Liver (tissue), 8 donors: ENCODE measurements at regions not wholly inside any gene's neighbourhood (a gene's known extent, or its start where the extent isn't known, plus 50 kb on each side); places are given as distances from the start of the nearest gene placed in this dataset.

Source experiments
- DNase-seq: peaks from one replicate; pipeline ENCODE4 v3.0.0-alpha.2; 2017; ENCODE audit warnings: low spot score
- H3K27ac ChIP-seq, 2 donors: one replicate each; pipeline ENCODE4 v1.7.0; 2013; ENCODE audit warnings: inconsistent platforms in 2 of 2, low read length in 2 of 2, control low read depth in 1 of 2, low read depth in 1 of 2, mild to moderate bottlenecking in 1 of 2
- H3K27me3 ChIP-seq, 4 donors: one replicate each; pipeline versions ENCODE4 v1.6.1 to v1.7.0; 2013; ENCODE audit warnings: low read length in 3 of 4, inconsistent platforms in 1 of 4, mild to moderate bottlenecking in 1 of 4, moderate library complexity in 1 of 4; ENCODE audit not compliant: control insufficient read depth in 4 of 4, insufficient read depth in 4 of 4
- H3K36me3 ChIP-seq, 4 donors: one replicate each; pipeline versions ENCODE4 v1.6.1 to v1.7.0; 2013; ENCODE audit warnings: low read length in 3 of 4, mild to moderate bottlenecking in 3 of 4, low read depth in 1 of 4, moderate library complexity in 1 of 4; ENCODE audit not compliant: control insufficient read depth in 4 of 4, insufficient read depth in 3 of 4
- H3K4me1 ChIP-seq, 4 donors: one replicate each; pipeline versions ENCODE4 v1.6.1 to v1.7.0; 2013; ENCODE audit warnings: low read length in 3 of 4, mild to moderate bottlenecking in 3 of 4, moderate library complexity in 1 of 4; ENCODE audit not compliant: control insufficient read depth in 4 of 4, insufficient read depth in 4 of 4
- H3K4me3 ChIP-seq, 3 donors: one replicate each; pipeline versions ENCODE4 v1.6.1 to v1.7.0; 2013; ENCODE audit warnings: low read length in 3 of 3, control low read depth in 1 of 3, low read depth in 1 of 3, mild to moderate bottlenecking in 1 of 3
- H3K9ac ChIP-seq, 2 donors: one replicate each; pipeline ENCODE4 v1.7.0; 2013; ENCODE audit warnings: low read length in 2 of 2, mild to moderate bottlenecking in 2 of 2, moderate library complexity in 2 of 2, control low read depth in 1 of 2, low read depth in 1 of 2
- H3K9me3 ChIP-seq, 4 donors: one replicate each; pipeline versions ENCODE4 v1.6.1 to v1.7.0; 2013; ENCODE audit warnings: low read length in 3 of 4; ENCODE audit not compliant: control insufficient read depth in 4 of 4
- EGR1 ChIP-seq, 2 donors: IDR thresholded peaks; 2 replicates each; pipeline ENCODE4 v1.6.1; 2016 to 2018; ENCODE audit warnings: antibody characterized with exemption in 2 of 2, low read depth in 2 of 2
- FOXA1 ChIP-seq: IDR thresholded peaks from 2 replicates; pipeline ENCODE4 v1.6.1; 2016; ENCODE audit warnings: antibody characterized with exemption
- GABPA ChIP-seq, 2 donors: IDR thresholded peaks in 1 of 2; conservative IDR thresholded peaks in 1 of 2; 2 replicates each; pipeline ENCODE4 v1.6.1; 2016; ENCODE audit warnings: antibody characterized with exemption in 2 of 2, mild to moderate bottlenecking in 1 of 2, moderate library complexity in 1 of 2
- HNF4A ChIP-seq, 2 donors: conservative IDR thresholded peaks; 2 replicates each; pipeline ENCODE4 v1.6.1; 2016; ENCODE audit warnings: antibody characterized with exemption in 2 of 2, mild to moderate bottlenecking in 2 of 2
- HNF4G ChIP-seq: IDR thresholded peaks from 2 replicates; pipeline ENCODE4 v1.6.1; 2016; ENCODE audit warnings: antibody characterized with exemption
- JUND ChIP-seq, 2 donors: IDR thresholded peaks; 2 replicates each; pipeline ENCODE4 v1.6.1; 2016; ENCODE audit warnings: antibody characterized with exemption in 2 of 2
- RAD21 ChIP-seq, 2 donors: IDR thresholded peaks; 2 replicates each; pipeline ENCODE4 v1.6.1; 2016; ENCODE audit warnings: antibody characterized with exemption in 2 of 2, mild to moderate bottlenecking in 2 of 2
- REST ChIP-seq: IDR thresholded peaks from 2 replicates; pipeline ENCODE4 v1.6.1; 2016; ENCODE audit warnings: antibody characterized with exemption, mild to moderate bottlenecking
- RXRA ChIP-seq, 2 donors: IDR thresholded peaks; 2 replicates each; pipeline ENCODE4 v1.6.1; 2017 to 2018; ENCODE audit warnings: antibody characterized with exemption in 2 of 2, mild to moderate bottlenecking in 1 of 2
- SP1 ChIP-seq: IDR thresholded peaks from 2 replicates; pipeline ENCODE4 v1.6.1; 2018; ENCODE audit warnings: antibody characterized with exemption, mild to moderate bottlenecking
- TAF1 ChIP-seq: conservative IDR thresholded peaks from 2 replicates; pipeline ENCODE4 v1.6.1; 2016; ENCODE audit warnings: antibody characterized with exemption, mild to moderate bottlenecking
- YY1 ChIP-seq: IDR thresholded peaks from 2 replicates; pipeline ENCODE4 v1.6.1; 2016; ENCODE audit warnings: antibody characterized with exemption, mild to moderate bottlenecking
- WGBS: extraction: QIAGEN DNeasy Blood & Tissue Kit; methylation state at CpG from one replicate; pipeline ENCODE4 v1.1.7; 2013; 5-methylcytosine and 5-hydroxymethylcytosine counted together
- TF ChIP-seq, protein P1 (sequence below): IDR thresholded peaks from 2 replicates; pipeline ENCODE4 v1.6.1; 2016; ENCODE audit warnings: antibody characterized with exemption
- TF ChIP-seq, protein P2 (sequence below): IDR thresholded peaks from 2 replicates; pipeline ENCODE4 v1.6.1; 2016; ENCODE audit warnings: antibody characterized with exemption
- TF ChIP-seq, protein P3 (sequence below): fragments of 150-350 bp; IDR thresholded peaks from 2 replicates; pipeline ENCODE4 v1.5.1; 2017; ENCODE audit warnings: improper control_type of control experiment, low read depth, low read length; ENCODE audit not compliant: missing input control
- donor health status: healthy.
- donor health status: healthy.
- donor health status: healthy.
- donor health status: healthy.
- donor health status: healthy.

- H3K36me3 ChIP-seq, result no peaks in the 10 kb centered on the region
- no peak for DNase-seq
- no peaks in the 10 kb centered on the region for H3K27me3 ChIP-seq
- H3K4me1 ChIP-seq, result no peaks in the 10 kb centered on the region
- no peak overlapping the region for H3K9ac ChIP-seq
- no peak overlapping the region for H3K4me3 ChIP-seq
- WGBS, result 97% methylated on average over 1 of the region's 1 CpG
- H3K9me3 ChIP-seq, result no peaks in the 10 kb centered on the region
- H3K27ac ChIP-seq, result no peak overlapping the region
- TF ChIP-seq, protein P1, sequence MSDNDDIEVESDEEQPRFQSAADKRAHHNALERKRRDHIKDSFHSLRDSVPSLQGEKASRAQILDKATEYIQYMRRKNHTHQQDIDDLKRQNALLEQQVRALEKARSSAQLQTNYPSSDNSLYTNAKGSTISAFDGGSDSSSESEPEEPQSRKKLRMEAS, result no peak
- no peak for TF ChIP-seq JUND (IDR thresholded peaks at IDR 0.05)
- TF ChIP-seq RAD21 (IDR thresholded peaks at IDR 0.05), result no peak
- TF ChIP-seq, protein P2, sequence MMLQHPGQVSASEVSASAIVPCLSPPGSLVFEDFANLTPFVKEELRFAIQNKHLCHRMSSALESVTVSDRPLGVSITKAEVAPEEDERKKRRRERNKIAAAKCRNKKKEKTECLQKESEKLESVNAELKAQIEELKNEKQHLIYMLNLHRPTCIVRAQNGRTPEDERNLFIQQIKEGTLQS, result no peak
- no peak for TF ChIP-seq GABPA (IDR thresholded peaks at IDR 0.05 in 1 of 2, conservative IDR thresholded peaks at IDR 0.05 in 1 of 2)
- TF ChIP-seq HNF4G, result no peak
- no peak for TF ChIP-seq FOXA1
- TF ChIP-seq EGR1 (IDR thresholded peaks at IDR 0.05; ENCODE audit: low read depth in 2 of 2), result no peak
- no peak for TF ChIP-seq SP1
- TF ChIP-seq YY1, result no peak
- no peak for TF ChIP-seq HNF4A (conservative IDR thresholded peaks at IDR 0.05)
- TF ChIP-seq, protein P3, sequence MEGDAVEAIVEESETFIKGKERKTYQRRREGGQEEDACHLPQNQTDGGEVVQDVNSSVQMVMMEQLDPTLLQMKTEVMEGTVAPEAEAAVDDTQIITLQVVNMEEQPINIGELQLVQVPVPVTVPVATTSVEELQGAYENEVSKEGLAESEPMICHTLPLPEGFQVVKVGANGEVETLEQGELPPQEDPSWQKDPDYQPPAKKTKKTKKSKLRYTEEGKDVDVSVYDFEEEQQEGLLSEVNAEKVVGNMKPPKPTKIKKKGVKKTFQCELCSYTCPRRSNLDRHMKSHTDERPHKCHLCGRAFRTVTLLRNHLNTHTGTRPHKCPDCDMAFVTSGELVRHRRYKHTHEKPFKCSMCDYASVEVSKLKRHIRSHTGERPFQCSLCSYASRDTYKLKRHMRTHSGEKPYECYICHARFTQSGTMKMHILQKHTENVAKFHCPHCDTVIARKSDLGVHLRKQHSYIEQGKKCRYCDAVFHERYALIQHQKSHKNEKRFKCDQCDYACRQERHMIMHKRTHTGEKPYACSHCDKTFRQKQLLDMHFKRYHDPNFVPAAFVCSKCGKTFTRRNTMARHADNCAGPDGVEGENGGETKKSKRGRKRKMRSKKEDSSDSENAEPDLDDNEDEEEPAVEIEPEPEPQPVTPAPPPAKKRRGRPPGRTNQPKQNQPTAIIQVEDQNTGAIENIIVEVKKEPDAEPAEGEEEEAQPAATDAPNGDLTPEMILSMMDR, result no peak
- no peak for TF ChIP-seq RXRA (IDR thresholded peaks at IDR 0.05)
- no peak for TF ChIP-seq REST
Measured at GRCh38 chr5:37899037-37899436, 59.2 kb upstream of the GDNF start.

DNA sequence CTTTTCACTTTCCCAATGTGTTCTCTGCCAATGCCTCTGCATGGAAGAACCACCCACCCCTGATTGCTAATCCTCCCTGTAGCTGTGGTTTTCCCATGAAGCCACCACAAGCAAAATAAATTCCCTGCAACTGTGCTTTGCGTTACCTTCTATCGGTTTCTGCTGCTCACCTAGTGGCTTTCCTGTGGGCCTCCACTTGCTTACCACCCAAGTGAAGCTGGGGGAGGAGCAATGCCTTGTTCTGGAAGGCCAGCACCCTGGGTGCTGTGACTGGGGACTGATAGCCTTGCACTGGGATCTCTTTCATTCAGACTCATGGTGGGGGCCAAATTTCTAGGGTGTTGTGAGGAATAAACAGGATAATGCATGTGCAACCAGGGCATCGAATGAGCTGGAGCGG lies 56.3 kb upstream of the GDNF start:
- H3K27me3 ChIP-seq, result no peaks in the 10 kb centered on the region
- 85% methylated on average over 4 of the region's 4 CpGs for WGBS
- no peak overlapping the region for H3K9ac ChIP-seq
- H3K36me3 ChIP-seq, result no peaks in the 10 kb centered on the region
- no peak for DNase-seq
- no peak overlapping the region for H3K4me3 ChIP-seq
- no peak overlapping the region for H3K27ac ChIP-seq
- TF ChIP-seq, protein P2, result no peak
- TF ChIP-seq, protein P1, result no peak
- TF ChIP-seq TAF1, result no peak
- no peak for TF ChIP-seq JUND (IDR thresholded peaks at IDR 0.05)
- TF ChIP-seq YY1, result no peak
- no peaks in the 10 kb centered on the region for H3K9me3 ChIP-seq
- peaks cover 0 to 22% (median 12%) of the 10 kb centered on the region in 4 donors for H3K4me1 ChIP-seq
